ENCODE measurements at regions not wholly inside any gene's neighbourhood (a gene's known extent, or its start where the extent isn't known, plus 50 kb on each side); places are given as distances from the start of the nearest gene placed in this dataset.
"Not testable (repeated sequence)": the region's sequence is repeated elsewhere in the genome, so short reads cannot be mapped to it uniquely, and the experiment has no call there.

DNA sequence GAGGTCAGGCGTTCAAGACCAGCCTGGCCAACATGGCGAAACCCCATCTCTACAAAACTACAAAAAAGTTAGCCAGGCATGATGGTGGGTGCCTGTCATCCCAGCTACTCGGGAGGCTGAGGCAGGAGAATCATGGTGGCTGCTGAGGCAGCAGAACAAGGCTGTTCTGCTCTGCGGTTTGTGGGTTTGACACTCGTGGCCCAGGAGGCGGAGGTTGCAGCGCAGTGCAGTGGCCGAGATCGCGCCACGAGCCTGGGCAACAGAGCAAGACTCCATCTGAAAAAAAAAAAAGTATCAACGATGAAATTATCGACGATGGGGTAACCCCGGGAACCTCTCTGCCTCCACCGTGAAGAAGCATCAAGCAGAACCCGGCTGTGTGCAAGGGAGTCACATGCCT, 5478.8 kb upstream of the TPTE start:
- not testable (repeated sequence) for TF ChIP-seq CTCF (IDR thresholded peaks at IDR 0.05); POLR2A (IDR thresholded peaks at IDR 0.05; ENCODE audit: low read depth); POLR2AphosphoS5 (IDR thresholded peaks at IDR 0.05)

Data from esophagus muscularis mucosa (tissue), 3 donors.